HG02870 (cell line): ENCODE measurements at regions not wholly inside any gene's neighbourhood (a gene's known extent, or its start where the extent isn't known, plus 50 kb on each side); places are given as distances from the start of the nearest gene placed in this dataset.

Experiments
- ATAC-seq: cut with Tn5 transposase; IDR thresholded peaks from one replicate; pipeline ENCODE4 v1.9.1; 2021; ENCODE audit warnings: mild to moderate bottlenecking, moderate library complexity; ENCODE audit not compliant: unreplicated experiment

DNA sequence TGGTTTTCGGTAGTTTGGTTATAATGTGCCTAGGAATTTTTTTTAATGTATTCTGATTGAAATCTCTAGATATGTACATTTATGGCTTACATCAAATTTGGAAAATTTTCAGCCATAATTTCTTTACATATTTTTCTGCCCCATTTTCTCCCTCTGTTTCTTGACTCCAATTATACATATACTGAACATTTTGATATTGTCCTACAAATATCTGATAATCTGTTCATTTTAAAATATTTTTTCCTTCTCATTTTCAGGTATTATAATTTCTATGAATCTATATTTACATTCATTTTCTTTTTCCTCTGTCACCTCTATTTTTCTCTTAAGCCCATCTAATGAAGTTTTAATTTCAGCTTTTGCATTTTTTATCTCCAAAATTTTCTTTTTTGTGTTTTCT is 82.7 kb upstream of the TMLHE start:
- no peak for ATAC-seq

DNA sequence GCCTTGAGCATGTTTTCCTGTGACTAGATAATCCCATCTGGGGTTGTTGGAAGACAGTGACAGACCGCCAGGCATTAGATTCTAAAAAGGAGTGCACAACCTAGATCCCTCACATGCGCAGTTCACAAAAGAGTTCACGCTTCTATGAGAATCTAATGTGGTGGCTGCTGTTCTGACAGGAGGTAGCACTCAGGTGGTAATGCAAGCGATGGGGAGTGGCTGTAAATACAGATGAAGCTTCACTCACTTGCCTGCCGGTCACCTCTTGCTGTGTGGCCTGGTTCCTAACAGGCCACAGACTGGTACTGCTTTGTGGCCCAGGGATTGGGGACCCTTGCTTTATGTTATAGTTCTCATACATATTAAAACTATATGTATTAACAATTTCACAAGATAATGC is 81.9 kb upstream of the TMLHE start:
- no peak for ATAC-seq

- no peak for ATAC-seq
These were observed 70.1 kb upstream of the TMLHE start for GRCh38 chrX:155682834-155683233.

- no peak for ATAC-seq
These were observed 67.0 kb upstream of the TMLHE start for GRCh38 chrX:155679715-155680114.

- no peak for ATAC-seq
These were observed 60.6 kb upstream of the TMLHE start for GRCh38 chrX:155673338-155673737.

DNA sequence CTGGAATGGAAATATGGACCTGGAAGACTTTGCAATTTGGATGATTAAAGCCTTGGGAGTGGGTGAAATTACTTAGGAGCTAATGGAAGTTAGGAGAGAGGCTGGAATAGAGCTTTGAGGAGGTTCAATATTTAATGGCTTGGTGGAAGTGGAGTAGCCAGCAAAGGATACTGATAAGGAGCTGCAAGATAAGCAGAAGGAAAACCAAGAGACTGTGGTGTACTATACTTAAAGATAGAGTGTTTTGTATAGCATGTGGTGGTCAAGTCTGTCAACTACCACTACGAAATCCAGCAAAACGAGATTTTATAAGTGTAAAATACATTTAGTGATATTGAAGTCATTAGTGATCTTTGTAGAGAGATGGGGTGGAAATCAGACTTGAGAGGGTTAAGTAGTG is 54.0 kb upstream of the TMLHE start:
- ATAC-seq = no peak
